ENCODE measurements at regions not wholly inside any gene's neighbourhood (a gene's known extent, or its start where the extent isn't known, plus 50 kb on each side); places are given as distances from the start of the nearest gene placed in this dataset.
A peak's percentile ranks its signal among the peaks of the same experiment; 100 is the strongest.

- no peak for DNase-seq (ENCODE audit: low spot score)
Observed at GRCh38 chr6:168228676-168229367, 90.8 kb downstream of the DACT2 start.

GRCh38 chr6:168227840-168228239 is 91.7 kb downstream of the DACT2 start:
- DNase-seq (ENCODE audit: low spot score), result no peak

DNA sequence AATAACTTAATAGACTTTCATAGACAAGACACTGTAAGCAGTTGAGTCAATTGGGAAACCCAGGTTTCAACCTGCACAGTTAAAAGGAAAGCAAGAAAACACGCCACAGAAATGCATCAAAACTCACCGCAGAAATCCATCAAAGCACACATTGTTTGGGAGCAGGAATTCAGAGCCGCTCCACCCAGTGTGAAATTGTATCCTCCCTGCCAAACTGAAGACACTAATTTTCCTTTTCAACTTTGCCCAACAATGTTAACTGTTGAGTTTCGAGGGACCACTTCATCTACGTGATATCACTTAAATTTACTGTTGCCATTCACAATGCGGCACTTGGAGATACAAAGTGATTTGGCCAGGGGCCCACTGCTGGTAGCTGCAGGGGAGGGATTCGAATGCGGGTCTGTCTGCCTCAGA is 92.7 kb downstream of the DACT2 start:
- DNase-seq (ENCODE audit: low spot score), result no peak

DNA sequence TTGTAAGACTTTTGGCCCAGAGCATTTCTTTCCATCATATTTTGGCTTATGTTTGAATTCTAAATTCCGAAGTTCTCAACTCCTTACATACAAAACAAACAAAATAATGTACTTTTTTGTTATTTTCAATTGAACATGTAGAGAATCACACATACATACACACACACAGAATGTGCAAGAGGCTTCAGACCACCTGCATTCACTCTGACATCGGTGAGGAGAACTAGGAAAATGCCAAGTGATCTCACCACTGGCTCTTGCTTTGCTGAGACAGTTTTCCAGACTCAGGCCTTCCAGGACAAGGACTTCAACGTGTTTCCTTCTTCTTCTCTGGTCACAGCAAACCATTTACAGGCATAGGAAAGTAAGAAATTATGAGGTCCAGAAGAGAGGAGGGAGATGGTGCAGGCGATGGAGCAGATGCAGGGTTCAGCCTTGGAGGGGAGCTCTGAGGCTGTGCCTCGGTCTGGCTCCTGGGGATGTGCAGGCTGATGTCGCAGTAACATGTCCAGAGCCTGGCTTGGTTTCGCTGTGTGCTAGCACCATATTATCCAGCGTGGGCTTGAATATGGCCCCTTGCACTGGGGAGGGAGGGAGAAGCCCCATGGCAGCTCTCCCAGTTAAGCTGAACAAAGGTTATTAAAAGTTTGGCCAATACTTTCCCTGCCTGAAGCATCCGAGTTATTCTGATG is 93.4 kb downstream of the DACT2 start:
- DNase-seq (ENCODE audit: low spot score), result no peak

DNA sequence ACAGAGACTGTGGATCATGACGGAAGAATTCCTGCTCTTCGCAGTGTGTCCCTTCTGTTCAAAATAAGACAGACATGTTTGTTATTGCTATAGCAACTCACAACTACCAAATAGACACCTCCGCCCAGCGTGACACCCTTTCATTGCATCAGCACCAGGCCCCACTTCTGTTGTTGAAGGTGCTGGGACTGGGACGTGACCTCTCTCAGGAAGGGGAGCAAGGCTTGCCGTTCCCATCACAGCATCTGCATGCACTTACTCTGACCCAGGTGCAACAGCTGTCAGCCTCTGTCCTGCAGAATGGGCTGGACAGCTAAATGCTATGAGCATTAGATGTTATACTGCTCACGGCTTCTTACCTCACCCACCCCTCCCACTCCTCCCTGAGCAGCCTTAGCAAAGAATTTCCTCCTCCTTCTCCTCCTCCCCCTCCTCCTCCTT is 94.1 kb downstream of the DACT2 start:
- no peak for DNase-seq (ENCODE audit: low spot score)

DNA sequence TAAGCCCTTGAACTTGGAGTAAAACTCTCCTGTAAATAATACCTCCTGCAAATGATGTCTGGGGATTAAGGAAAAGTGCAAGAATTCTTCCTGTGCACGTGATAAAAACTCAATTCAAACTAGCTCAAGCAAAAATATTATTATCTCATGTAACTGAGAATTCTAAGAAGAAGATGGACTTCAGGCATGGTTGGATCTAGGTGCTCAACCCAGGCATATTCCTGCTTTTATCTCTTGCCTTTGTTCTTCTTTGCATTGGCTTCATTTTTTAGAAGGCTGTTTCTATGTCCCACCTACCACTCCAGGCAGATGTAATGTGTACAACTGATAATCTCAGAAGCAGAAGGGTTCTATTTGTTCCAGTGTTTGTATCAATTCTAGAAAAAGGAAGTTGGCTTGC is 95.8 kb downstream of the DACT2 start:
- DNase-seq (ENCODE audit: low spot score), result no peak

DNA sequence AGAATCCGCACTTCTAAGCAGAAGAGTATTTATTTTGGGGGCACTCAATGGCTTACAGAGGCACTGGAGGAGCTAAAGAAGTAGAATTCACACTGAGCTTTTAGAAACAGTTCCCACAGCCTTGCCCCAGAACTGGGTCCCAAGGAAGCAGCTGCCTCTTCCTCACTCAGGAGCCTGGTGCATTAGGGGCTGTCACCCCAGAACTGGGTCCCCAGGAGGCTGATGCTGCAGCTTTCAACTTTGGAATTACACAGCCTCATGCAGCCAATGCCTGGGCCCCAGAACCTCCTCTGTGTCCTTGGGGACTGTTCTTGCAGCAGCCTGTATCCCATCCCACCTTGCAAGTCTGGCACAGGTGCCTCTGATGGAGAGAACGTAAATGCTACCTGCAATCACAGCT is 96.4 kb downstream of the DACT2 start:
- DNase-seq (ENCODE audit: low spot score), result no peak

DNA sequence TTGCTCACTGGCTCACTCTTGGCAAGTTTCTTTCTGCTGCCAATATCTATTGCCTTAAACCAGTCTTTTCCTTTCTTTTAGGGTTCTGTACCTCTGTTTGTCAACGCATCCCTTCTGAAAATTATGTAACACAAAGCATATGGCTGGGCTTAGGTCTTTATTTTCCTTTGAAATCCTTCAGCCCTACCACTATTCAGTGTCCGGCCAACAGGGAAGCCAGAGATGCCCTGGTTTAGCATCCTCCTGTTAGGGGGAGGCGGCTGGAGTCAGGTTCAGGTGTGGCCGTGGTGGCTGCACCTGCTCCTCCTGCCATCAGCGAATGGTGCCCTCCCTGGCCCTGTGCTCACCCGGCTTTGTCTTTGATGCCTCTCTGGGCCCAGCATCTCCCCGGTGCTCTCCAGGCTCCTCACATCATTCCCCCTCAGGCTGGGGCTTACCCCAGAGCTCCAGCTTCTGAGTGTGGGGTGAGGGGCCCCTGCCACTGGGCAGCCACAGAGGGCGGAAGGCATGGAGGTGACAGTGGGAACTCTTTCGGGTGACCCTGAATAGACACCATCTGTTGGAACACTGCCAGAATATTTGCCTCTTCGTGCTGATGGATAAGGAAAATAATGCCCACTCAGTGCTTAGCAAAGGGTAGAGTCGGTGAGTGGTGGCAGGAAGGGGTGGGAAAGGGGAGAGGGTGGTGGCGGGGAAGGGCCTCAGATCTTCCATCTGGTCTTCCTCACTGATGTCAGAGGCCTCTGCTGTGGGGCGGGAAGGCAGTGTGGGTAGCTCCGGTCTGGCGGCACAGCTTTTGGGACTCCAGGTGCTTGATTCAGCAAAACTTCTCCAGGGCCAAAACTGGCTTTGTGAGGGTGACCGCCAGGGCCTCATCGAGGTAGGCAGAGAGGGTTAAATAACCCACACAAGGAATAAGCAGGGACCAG is 97.2 kb downstream of the DACT2 start:
- no peak for DNase-seq (ENCODE audit: low spot score)

GRCh38 chr6:168221497-168222079 is 98.0 kb downstream of the DACT2 start:
- no peak for DNase-seq (ENCODE audit: low spot score)

GRCh38 chr6:168221000-168221399 is 98.6 kb downstream of the DACT2 start:
- DNase-seq (ENCODE audit: low spot score), result no peak

DNA sequence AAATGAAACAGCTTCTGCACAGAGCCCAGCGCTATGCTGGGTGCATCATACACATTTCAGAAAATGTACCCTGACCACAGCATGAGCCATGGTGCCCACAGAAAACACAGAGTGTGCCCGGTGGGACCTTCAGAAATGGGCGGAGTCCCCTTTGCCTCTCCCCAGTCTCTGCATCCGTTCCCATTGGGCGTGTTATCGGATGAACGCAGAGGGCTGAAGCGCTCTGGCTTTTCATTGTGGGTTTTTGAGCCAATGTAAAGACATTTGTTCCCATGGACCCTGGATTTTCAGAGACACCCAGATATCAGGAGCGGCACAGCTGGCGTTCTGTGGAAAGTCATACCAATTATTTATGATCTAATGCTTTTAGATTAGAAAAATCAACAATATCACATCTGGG is 99.8 kb downstream of the DACT2 start:
- DNase-seq (ENCODE audit: low spot score), result no peak

DNA sequence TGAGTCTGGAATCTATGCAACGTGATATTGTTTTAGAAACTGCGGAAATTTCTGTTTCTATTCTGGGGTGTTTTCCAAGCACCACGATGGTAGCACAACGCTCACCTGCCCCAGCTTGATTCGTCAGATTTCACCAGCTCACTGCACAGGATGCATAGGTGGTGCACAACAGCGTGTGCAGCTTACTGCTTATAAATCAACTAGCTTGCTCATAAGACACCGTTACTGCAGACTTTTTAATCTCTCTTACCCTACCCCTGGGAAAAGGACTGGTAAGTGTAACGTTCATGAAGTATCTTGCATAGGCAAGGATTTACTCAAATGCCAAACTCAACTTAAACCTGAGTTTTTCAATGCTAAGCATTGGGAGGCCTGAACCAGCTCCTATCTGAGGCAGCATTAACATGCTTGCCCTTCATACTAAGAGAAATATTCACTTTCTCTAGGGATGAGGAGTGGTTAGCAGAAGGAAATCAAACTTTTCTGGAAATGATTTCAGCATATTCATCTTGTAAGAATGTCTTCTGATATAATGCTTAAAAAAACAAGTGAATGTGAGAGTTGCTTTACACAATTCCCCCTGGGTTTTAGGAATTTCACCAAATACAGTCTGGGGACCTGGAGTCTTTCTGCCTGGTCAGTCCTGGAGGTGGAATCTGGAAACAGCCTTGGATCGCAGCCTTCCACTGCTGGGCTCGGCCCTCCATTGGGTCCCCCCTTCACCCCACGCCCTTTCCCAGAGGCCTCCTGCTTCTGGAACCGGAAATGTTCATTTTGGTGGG is 100.6 kb downstream of the DACT2 start:
- no peak for DNase-seq (ENCODE audit: low spot score)

- DNase-seq (ENCODE audit: low spot score), result no peak
Observed at GRCh38 chr6:168217880-168218537, 101.6 kb downstream of the DACT2 start.

- no peak for DNase-seq (ENCODE audit: low spot score)
Observed at GRCh38 chr6:168217216-168217879, 102.2 kb downstream of the DACT2 start.

- DNase-seq (ENCODE audit: low spot score), result peak; percentile 47
Observed at GRCh38 chr6:168216751-168217191, 102.8 kb downstream of the DACT2 start.

DNA sequence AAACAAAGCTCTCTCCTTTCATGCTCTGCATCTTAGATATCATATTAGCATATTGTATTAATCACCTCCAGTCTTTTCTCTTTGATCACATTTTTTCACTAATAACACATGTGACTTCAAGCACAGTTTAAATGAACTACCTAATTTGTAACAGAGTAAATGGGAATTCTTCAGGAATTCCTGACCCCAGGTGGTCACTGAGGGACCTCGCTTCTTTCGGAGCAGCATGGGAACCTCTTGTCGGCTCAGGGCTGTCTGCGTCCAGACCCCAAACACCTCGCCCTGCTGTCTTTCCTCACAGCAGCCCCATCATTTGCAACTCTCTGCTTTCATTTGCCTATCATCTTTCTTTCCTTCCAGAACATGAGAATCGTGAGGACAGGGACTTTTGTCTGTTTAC is 103.5 kb downstream of the DACT2 start:
- DNase-seq (ENCODE audit: low spot score), result no peak

- DNase-seq (ENCODE audit: low spot score), result no peak
Observed at GRCh38 chr6:168215121-168215808, 104.3 kb downstream of the DACT2 start.

DNA sequence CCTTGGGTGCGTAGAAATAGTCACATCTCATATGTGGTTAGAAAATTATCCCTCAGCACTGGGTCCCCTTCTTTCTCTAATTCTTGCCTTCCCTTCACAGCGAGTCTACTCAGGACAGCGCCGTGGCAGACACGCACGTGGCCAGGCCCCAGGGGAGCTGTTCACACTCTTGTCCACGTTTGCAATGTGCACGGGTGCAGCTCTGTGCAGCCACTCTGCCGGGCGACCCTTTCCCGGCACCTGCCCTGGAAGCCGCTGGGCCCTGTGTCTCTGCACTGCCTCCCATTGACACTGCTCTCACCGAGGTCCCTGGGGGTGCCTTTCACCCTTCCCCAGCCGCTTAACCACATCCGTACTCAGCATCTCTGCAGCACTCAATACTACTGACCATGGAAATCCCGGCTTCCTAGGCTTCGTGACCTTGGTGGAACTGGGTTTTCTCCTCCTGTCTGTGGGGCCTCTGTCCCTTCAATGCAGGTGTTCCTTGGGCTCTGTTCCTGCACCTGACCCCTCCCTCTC is 104.9 kb downstream of the DACT2 start:
- DNase-seq (ENCODE audit: low spot score), result no peak

- DNase-seq (ENCODE audit: low spot score), result no peak
Observed at GRCh38 chr6:168213121-168213524, 106.5 kb downstream of the DACT2 start.
